Liver (tissue), 8 donors: ENCODE measurements at regions not wholly inside any gene's neighbourhood (a gene's known extent, or its start where the extent isn't known, plus 50 kb on each side); places are given as distances from the start of the nearest gene placed in this dataset.

Experiments used
- DNase-seq: peaks from one replicate; pipeline ENCODE4 v3.0.0-alpha.2; 2017; ENCODE audit warnings: low spot score
- H3K27ac ChIP-seq, 2 donors: one replicate each; pipeline ENCODE4 v1.7.0; 2013; ENCODE audit warnings: inconsistent platforms in 2 of 2, low read length in 2 of 2, control low read depth in 1 of 2, low read depth in 1 of 2, mild to moderate bottlenecking in 1 of 2
- H3K27me3 ChIP-seq, 4 donors: one replicate each; pipeline versions ENCODE4 v1.6.1 to v1.7.0; 2013; ENCODE audit warnings: low read length in 3 of 4, inconsistent platforms in 1 of 4, mild to moderate bottlenecking in 1 of 4, moderate library complexity in 1 of 4; ENCODE audit not compliant: control insufficient read depth in 4 of 4, insufficient read depth in 4 of 4
- H3K36me3 ChIP-seq, 4 donors: one replicate each; pipeline versions ENCODE4 v1.6.1 to v1.7.0; 2013; ENCODE audit warnings: low read length in 3 of 4, mild to moderate bottlenecking in 3 of 4, low read depth in 1 of 4, moderate library complexity in 1 of 4; ENCODE audit not compliant: control insufficient read depth in 4 of 4, insufficient read depth in 3 of 4
- H3K4me1 ChIP-seq, 4 donors: one replicate each; pipeline versions ENCODE4 v1.6.1 to v1.7.0; 2013; ENCODE audit warnings: low read length in 3 of 4, mild to moderate bottlenecking in 3 of 4, moderate library complexity in 1 of 4; ENCODE audit not compliant: control insufficient read depth in 4 of 4, insufficient read depth in 4 of 4
- H3K4me3 ChIP-seq, 3 donors: one replicate each; pipeline versions ENCODE4 v1.6.1 to v1.7.0; 2013; ENCODE audit warnings: low read length in 3 of 3, control low read depth in 1 of 3, low read depth in 1 of 3, mild to moderate bottlenecking in 1 of 3
- H3K9ac ChIP-seq, 2 donors: one replicate each; pipeline ENCODE4 v1.7.0; 2013; ENCODE audit warnings: low read length in 2 of 2, mild to moderate bottlenecking in 2 of 2, moderate library complexity in 2 of 2, control low read depth in 1 of 2, low read depth in 1 of 2
- H3K9me3 ChIP-seq, 4 donors: one replicate each; pipeline versions ENCODE4 v1.6.1 to v1.7.0; 2013; ENCODE audit warnings: low read length in 3 of 4; ENCODE audit not compliant: control insufficient read depth in 4 of 4
- ATF3 ChIP-seq: IDR thresholded peaks from 2 replicates; pipeline ENCODE4 v1.6.1; 2016; ENCODE audit warnings: antibody characterized with exemption
- EGR1 ChIP-seq, 2 donors: IDR thresholded peaks; 2 replicates each; pipeline ENCODE4 v1.6.1; 2016 to 2018; ENCODE audit warnings: antibody characterized with exemption in 2 of 2, low read depth in 2 of 2
- FOXA1 ChIP-seq: IDR thresholded peaks from 2 replicates; pipeline ENCODE4 v1.6.1; 2016; ENCODE audit warnings: antibody characterized with exemption
- FOXA2 ChIP-seq: IDR thresholded peaks from 2 replicates; pipeline ENCODE4 v1.6.1; 2016; ENCODE audit warnings: antibody characterized with exemption
- GABPA ChIP-seq, 2 donors: IDR thresholded peaks in 1 of 2; conservative IDR thresholded peaks in 1 of 2; 2 replicates each; pipeline ENCODE4 v1.6.1; 2016; ENCODE audit warnings: antibody characterized with exemption in 2 of 2, mild to moderate bottlenecking in 1 of 2, moderate library complexity in 1 of 2
- HNF4A ChIP-seq, 2 donors: conservative IDR thresholded peaks; 2 replicates each; pipeline ENCODE4 v1.6.1; 2016; ENCODE audit warnings: antibody characterized with exemption in 2 of 2, mild to moderate bottlenecking in 2 of 2
- HNF4G ChIP-seq: IDR thresholded peaks from 2 replicates; pipeline ENCODE4 v1.6.1; 2016; ENCODE audit warnings: antibody characterized with exemption
- JUND ChIP-seq, 2 donors: IDR thresholded peaks; 2 replicates each; pipeline ENCODE4 v1.6.1; 2016; ENCODE audit warnings: antibody characterized with exemption in 2 of 2
- NR2F2 ChIP-seq: IDR thresholded peaks from 2 replicates; pipeline ENCODE4 v1.6.1; 2016; ENCODE audit warnings: antibody characterized with exemption
- RAD21 ChIP-seq, 2 donors: IDR thresholded peaks; 2 replicates each; pipeline ENCODE4 v1.6.1; 2016; ENCODE audit warnings: antibody characterized with exemption in 2 of 2, mild to moderate bottlenecking in 2 of 2
- SP1 ChIP-seq: IDR thresholded peaks from 2 replicates; pipeline ENCODE4 v1.6.1; 2018; ENCODE audit warnings: antibody characterized with exemption, mild to moderate bottlenecking
- TAF1 ChIP-seq: conservative IDR thresholded peaks from 2 replicates; pipeline ENCODE4 v1.6.1; 2016; ENCODE audit warnings: antibody characterized with exemption, mild to moderate bottlenecking
- YY1 ChIP-seq: IDR thresholded peaks from 2 replicates; pipeline ENCODE4 v1.6.1; 2016; ENCODE audit warnings: antibody characterized with exemption, mild to moderate bottlenecking
- WGBS: extraction: QIAGEN DNeasy Blood & Tissue Kit; methylation state at CpG from one replicate; pipeline ENCODE4 v1.1.7; 2013; 5-methylcytosine and 5-hydroxymethylcytosine counted together
- TF ChIP-seq, protein P1 (sequence below): IDR thresholded peaks from 2 replicates; pipeline ENCODE4 v1.6.1; 2016; ENCODE audit warnings: antibody characterized with exemption
- TF ChIP-seq, protein P2 (sequence below): IDR thresholded peaks from 2 replicates; pipeline ENCODE4 v1.6.1; 2016; ENCODE audit warnings: antibody characterized with exemption, mild to moderate bottlenecking
- TF ChIP-seq, protein P3 (sequence below): IDR thresholded peaks from 2 replicates; pipeline ENCODE4 v1.6.1; 2016; ENCODE audit warnings: antibody characterized with exemption
- TF ChIP-seq, protein P4 (sequence below): fragments of 150-350 bp; IDR thresholded peaks from 2 replicates; pipeline ENCODE4 v1.5.1; 2017; ENCODE audit warnings: improper control_type of control experiment, low read depth, low read length; ENCODE audit not compliant: missing input control
- donor health status: healthy.
- donor health status: healthy.
- donor health status: healthy.
- donor health status: healthy.
- donor health status: healthy.

GRCh38 chr15:70480196-70480856 lies 283.0 kb downstream of the UACA start:
- Histone ChIP-seq H3K4me3 (no peak overlapping the region), H3K27ac (no peak overlapping the region), H3K9me3 (no peaks in the 10 kb centered on the region), H3K4me1 (peaks cover 0 to 2% (median 2%) of the 10 kb centered on the region in 4 donors), H3K9ac (no peak overlapping the region), H3K27me3 (peaks cover 0 to 2% (median 0%) of the 10 kb centered on the region in 4 donors), H3K36me3 (no peaks in the 10 kb centered on the region)
- DNase-seq: no peak
- TF ChIP-seq, protein P1, sequence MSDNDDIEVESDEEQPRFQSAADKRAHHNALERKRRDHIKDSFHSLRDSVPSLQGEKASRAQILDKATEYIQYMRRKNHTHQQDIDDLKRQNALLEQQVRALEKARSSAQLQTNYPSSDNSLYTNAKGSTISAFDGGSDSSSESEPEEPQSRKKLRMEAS: no peak
- TF ChIP-seq FOXA1 (no peak), HNF4G (no peak), HNF4A (conservative IDR thresholded peaks at IDR 0.05) (no peak), ATF3 (no peak), JUND (IDR thresholded peaks at IDR 0.05) (no peak), YY1 (no peak), EGR1 (IDR thresholded peaks at IDR 0.05; ENCODE audit: low read depth in 2 of 2) (no peak), NR2F2 (no peak), RAD21 (IDR thresholded peaks at IDR 0.05) (no peak), GABPA (IDR thresholded peaks at IDR 0.05 in 1 of 2, conservative IDR thresholded peaks at IDR 0.05 in 1 of 2) (no peak), FOXA2 (no peak), TAF1 (no peak), SP1 (no peak)
- TF ChIP-seq, protein P2, sequence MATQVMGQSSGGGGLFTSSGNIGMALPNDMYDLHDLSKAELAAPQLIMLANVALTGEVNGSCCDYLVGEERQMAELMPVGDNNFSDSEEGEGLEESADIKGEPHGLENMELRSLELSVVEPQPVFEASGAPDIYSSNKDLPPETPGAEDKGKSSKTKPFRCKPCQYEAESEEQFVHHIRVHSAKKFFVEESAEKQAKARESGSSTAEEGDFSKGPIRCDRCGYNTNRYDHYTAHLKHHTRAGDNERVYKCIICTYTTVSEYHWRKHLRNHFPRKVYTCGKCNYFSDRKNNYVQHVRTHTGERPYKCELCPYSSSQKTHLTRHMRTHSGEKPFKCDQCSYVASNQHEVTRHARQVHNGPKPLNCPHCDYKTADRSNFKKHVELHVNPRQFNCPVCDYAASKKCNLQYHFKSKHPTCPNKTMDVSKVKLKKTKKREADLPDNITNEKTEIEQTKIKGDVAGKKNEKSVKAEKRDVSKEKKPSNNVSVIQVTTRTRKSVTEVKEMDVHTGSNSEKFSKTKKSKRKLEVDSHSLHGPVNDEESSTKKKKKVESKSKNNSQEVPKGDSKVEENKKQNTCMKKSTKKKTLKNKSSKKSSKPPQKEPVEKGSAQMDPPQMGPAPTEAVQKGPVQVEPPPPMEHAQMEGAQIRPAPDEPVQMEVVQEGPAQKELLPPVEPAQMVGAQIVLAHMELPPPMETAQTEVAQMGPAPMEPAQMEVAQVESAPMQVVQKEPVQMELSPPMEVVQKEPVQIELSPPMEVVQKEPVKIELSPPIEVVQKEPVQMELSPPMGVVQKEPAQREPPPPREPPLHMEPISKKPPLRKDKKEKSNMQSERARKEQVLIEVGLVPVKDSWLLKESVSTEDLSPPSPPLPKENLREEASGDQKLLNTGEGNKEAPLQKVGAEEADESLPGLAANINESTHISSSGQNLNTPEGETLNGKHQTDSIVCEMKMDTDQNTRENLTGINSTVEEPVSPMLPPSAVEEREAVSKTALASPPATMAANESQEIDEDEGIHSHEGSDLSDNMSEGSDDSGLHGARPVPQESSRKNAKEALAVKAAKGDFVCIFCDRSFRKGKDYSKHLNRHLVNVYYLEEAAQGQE: no peak
- TF ChIP-seq, protein P3, sequence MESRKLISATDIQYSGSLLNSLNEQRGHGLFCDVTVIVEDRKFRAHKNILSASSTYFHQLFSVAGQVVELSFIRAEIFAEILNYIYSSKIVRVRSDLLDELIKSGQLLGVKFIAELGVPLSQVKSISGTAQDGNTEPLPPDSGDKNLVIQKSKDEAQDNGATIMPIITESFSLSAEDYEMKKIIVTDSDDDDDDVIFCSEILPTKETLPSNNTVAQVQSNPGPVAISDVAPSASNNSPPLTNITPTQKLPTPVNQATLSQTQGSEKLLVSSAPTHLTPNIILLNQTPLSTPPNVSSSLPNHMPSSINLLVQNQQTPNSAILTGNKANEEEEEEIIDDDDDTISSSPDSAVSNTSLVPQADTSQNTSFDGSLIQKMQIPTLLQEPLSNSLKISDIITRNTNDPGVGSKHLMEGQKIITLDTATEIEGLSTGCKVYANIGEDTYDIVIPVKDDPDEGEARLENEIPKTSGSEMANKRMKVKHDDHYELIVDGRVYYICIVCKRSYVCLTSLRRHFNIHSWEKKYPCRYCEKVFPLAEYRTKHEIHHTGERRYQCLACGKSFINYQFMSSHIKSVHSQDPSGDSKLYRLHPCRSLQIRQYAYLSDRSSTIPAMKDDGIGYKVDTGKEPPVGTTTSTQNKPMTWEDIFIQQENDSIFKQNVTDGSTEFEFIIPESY: no peak
- TF ChIP-seq, protein P4, sequence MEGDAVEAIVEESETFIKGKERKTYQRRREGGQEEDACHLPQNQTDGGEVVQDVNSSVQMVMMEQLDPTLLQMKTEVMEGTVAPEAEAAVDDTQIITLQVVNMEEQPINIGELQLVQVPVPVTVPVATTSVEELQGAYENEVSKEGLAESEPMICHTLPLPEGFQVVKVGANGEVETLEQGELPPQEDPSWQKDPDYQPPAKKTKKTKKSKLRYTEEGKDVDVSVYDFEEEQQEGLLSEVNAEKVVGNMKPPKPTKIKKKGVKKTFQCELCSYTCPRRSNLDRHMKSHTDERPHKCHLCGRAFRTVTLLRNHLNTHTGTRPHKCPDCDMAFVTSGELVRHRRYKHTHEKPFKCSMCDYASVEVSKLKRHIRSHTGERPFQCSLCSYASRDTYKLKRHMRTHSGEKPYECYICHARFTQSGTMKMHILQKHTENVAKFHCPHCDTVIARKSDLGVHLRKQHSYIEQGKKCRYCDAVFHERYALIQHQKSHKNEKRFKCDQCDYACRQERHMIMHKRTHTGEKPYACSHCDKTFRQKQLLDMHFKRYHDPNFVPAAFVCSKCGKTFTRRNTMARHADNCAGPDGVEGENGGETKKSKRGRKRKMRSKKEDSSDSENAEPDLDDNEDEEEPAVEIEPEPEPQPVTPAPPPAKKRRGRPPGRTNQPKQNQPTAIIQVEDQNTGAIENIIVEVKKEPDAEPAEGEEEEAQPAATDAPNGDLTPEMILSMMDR: no peak
- 82% methylated on average over 7 of the region's 7 CpGs for WGBS
